PC-9 (cell line): ENCODE measurements at regions not wholly inside any gene's neighbourhood (a gene's known extent, or its start where the extent isn't known, plus 50 kb on each side); places are given as distances from the start of the nearest gene placed in this dataset.

ENCODE experiments used
- BruUV-seq: library from RNA; stranded (reverse); fragments of 400-500 nt; replicated peaks from 2 replicates; lab custom pipeline; 2021; lab: Mats Ljungman, UMichigan
- CTCF ChIA-PET: fragments of 300-600 bp; sonication (Branson Sonifier 250); formaldehyde crosslinking; loops from one replicate; lab custom pipeline; 2022; ENCODE audit warnings: antibody characterized with exemption; lab: Charles Lee
- POLR2A ChIA-PET: fragments of 300-600 bp; sonication (Branson Sonifier 250); formaldehyde crosslinking; loops from one replicate; lab custom pipeline; 2022; ENCODE audit warnings: antibody characterized with exemption; ENCODE audit not compliant: unreplicated experiment; lab: Charles Lee
- DNase-seq, 2 experiments: peaks; one replicate each; pipeline versions ENCODE4 v3.0.0 to v3.0.0-alpha.2; 2015 to 2022; ENCODE audit warnings: mixed read lengths in 1 of 2
- H2AFZ ChIP-seq: fragments of 200-600 bp; sonication (generic); 2 replicates; pipeline ENCODE4 v1.8.1; 2017; ENCODE audit warnings: antibody characterized with exemption
- H3F3A ChIP-seq: fragments of 200-600 bp; sonication (generic); 2 replicates; pipeline ENCODE4 v1.8.1; 2017; ENCODE audit warnings: antibody characterized with exemption, mild to moderate bottlenecking, low read depth; ENCODE audit not compliant: insufficient read depth
- H3K27ac ChIP-seq: fragments of 200-600 bp; sonication (generic); 2 replicates; pipeline ENCODE4 v1.6.1; 2016; ENCODE audit warnings: mixed run types
- H3K27me3 ChIP-seq: fragments of 200-600 bp; sonication (generic); 2 replicates; pipeline ENCODE4 v1.6.1; 2016; ENCODE audit warnings: low read depth, mixed run types; ENCODE audit not compliant: insufficient read depth
- H3K36me3 ChIP-seq: fragments of 200-600 bp; sonication (generic); 2 replicates; pipeline ENCODE4 v1.6.1; 2016; ENCODE audit warnings: low read depth, mixed run types
- H3K4me1 ChIP-seq: fragments of 200-600 bp; sonication (generic); replicated peaks from 2 replicates; pipeline ENCODE4 v1.6.1; 2016; ENCODE audit warnings: mixed run types; ENCODE audit not compliant: insufficient read depth
- H3K4me2 ChIP-seq: fragments of 200-600 bp; sonication (generic); 2 replicates; pipeline ENCODE4 v1.6.1; 2017; ENCODE audit warnings: mixed run types
- H3K4me3 ChIP-seq: fragments of 200-600 bp; sonication (generic); 2 replicates; pipeline ENCODE4 v1.6.1; 2016; ENCODE audit warnings: mixed run types
- H3K79me2 ChIP-seq: fragments of 200-600 bp; sonication (generic); 2 replicates; pipeline ENCODE4 v1.6.1; 2017; ENCODE audit warnings: low read depth, mixed run types
- H3K9me2 ChIP-seq: fragments of 200-600 bp; sonication (generic); 2 replicates; pipeline ENCODE4 v1.8.1; 2017; ENCODE audit warnings: mild to moderate bottlenecking; ENCODE audit not compliant: insufficient read depth
- H3K9me3 ChIP-seq: fragments of 200-600 bp; sonication (generic); 2 replicates; pipeline ENCODE4 v1.8.1; 2016; ENCODE audit warnings: low read depth; ENCODE audit not compliant: insufficient read depth
- H4K20me1 ChIP-seq: fragments of 200-600 bp; sonication (generic); 2 replicates; pipeline ENCODE4 v1.8.1; 2017; ENCODE audit not compliant: insufficient read depth
- EZH2 ChIP-seq: fragments of 200-600 bp; sonication (generic); IDR thresholded peaks from 2 replicates; pipeline ENCODE4 v1.8.0; 2017; ENCODE audit warnings: antibody characterized with exemption, low read depth
- intact Hi-C: fragments of 100-400 bp; cut with micrococcal nuclease; formaldehyde crosslinking; loops from one replicate; pipeline ENCODE4 v1.10.0; 2022; ENCODE audit not compliant: unreplicated experiment
- TF ChIP-seq, protein P1 (sequence below): fragments of 200-600 bp; sonication (generic); conservative IDR thresholded peaks from 2 replicates; pipeline ENCODE4 v1.6.1; 2017; ENCODE audit warnings: mixed run types, antibody characterized with exemption, mild to moderate bottlenecking, moderate library complexity

- no peak overlapping the region for H3K4me2 ChIP-seq
- intact Hi-C loops, result no loop called here
- no peaks in the 10 kb centered on the region for H3K27me3 ChIP-seq
- no peaks in the 10 kb centered on the region for H3F3A ChIP-seq
- H3K9me3 ChIP-seq, result no peaks in the 10 kb centered on the region
- POLR2A ChIA-PET, result no interaction called here
- H3K9me2 ChIP-seq, result no peaks in the 10 kb centered on the region
- no peak overlapping the region for H3K27ac ChIP-seq
- H3K79me2 ChIP-seq, result no peaks in the 10 kb centered on the region
- TF ChIP-seq, protein P1, sequence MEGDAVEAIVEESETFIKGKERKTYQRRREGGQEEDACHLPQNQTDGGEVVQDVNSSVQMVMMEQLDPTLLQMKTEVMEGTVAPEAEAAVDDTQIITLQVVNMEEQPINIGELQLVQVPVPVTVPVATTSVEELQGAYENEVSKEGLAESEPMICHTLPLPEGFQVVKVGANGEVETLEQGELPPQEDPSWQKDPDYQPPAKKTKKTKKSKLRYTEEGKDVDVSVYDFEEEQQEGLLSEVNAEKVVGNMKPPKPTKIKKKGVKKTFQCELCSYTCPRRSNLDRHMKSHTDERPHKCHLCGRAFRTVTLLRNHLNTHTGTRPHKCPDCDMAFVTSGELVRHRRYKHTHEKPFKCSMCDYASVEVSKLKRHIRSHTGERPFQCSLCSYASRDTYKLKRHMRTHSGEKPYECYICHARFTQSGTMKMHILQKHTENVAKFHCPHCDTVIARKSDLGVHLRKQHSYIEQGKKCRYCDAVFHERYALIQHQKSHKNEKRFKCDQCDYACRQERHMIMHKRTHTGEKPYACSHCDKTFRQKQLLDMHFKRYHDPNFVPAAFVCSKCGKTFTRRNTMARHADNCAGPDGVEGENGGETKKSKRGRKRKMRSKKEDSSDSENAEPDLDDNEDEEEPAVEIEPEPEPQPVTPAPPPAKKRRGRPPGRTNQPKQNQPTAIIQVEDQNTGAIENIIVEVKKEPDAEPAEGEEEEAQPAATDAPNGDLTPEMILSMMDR, result no peak
- TF ChIP-seq EZH2, result no peak
- no peaks in the 10 kb centered on the region for H3K36me3 ChIP-seq
- CTCF ChIA-PET, result no interaction called here
- BruUV-seq, result no TSS peak
- H3K4me3 ChIP-seq, result no peak overlapping the region
- 0 out of 2 replicates have a peak, but pooled peaks cover 7% of the 10 kb centered on the region for H3K4me1 ChIP-seq
- H4K20me1 ChIP-seq, result no peaks in the 10 kb centered on the region
- DNase-seq, result no peak
- no peak overlapping the region for H2AFZ ChIP-seq
Observed at GRCh38 chr12:115438314-115438713, 754.3 kb upstream of the TBX3 start.

GRCh38 chr12:115437061-115437567, 753.1 kb upstream of the TBX3 start:
- Histone ChIP-seq H3K27ac (no peak overlapping the region), H4K20me1 (no peaks in the 10 kb centered on the region), H3K9me2 (no peaks in the 10 kb centered on the region), H3K9me3 (no peaks in the 10 kb centered on the region), H3K27me3 (no peaks in the 10 kb centered on the region), H3K4me1 (0 out of 2 replicates have a peak, but pooled peaks cover 7% of the 10 kb centered on the region), H2AFZ (no peak overlapping the region), H3K4me3 (no peak overlapping the region), H3F3A (no peaks in the 10 kb centered on the region), H3K4me2 (no peak overlapping the region), H3K36me3 (no peaks in the 10 kb centered on the region), H3K79me2 (no peaks in the 10 kb centered on the region)
- ChIA-PET POLR2A (no interaction called here), CTCF (no interaction called here)
- BruUV-seq, result no TSS peak
- TF ChIP-seq, protein P1, result no peak
- no peak for TF ChIP-seq EZH2
- no peak for DNase-seq
- intact Hi-C loops, result no loop called here

DNA sequence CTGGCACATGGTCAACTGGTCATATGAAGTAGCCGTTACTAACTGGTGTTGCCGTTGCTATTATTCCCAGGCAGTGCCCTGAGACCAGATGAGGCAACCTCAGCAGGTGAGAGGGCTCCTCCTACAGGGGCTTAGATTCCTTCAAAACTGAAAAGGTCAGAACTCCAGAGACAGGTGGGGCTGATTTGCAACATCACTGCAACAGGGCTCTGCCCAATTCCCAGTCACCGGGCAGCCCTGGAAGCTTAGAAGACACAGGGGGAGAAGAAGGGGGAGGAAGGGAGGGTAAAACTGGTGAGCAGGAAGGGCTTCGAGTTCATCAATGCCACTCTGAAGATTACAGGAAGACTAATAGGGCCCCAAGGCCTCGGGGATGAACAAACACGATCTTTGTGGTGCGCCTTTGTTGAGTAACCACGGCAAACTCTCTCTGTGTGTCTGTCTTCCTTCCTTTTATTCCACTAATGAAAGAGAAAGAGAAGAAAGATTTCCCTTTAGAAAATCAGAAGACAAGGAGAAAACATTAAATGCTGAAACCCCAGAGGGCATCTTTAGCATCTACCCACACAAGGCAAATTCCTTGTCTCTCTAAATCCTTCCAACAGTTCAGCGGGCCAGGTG, 749.1 kb upstream of the TBX3 start:
- no peaks in the 10 kb centered on the region for H3K9me2 ChIP-seq
- H4K20me1 ChIP-seq, result no peaks in the 10 kb centered on the region
- no peak for DNase-seq
- TF ChIP-seq EZH2, result no peak
- TF ChIP-seq, protein P1, result no peak
- BruUV-seq, result no TSS peak
- POLR2A ChIA-PET, result no interaction called here
- H3K4me2 ChIP-seq, result no peak overlapping the region
- no peaks in the 10 kb centered on the region for H3K27me3 ChIP-seq
- no peak overlapping the region for H3K4me3 ChIP-seq
- H3K36me3 ChIP-seq, result no peaks in the 10 kb centered on the region
- H3K4me1 ChIP-seq, result no peaks in the 10 kb centered on the region
- no peaks in the 10 kb centered on the region for H3F3A ChIP-seq
- H2AFZ ChIP-seq, result no peak overlapping the region
- no peaks in the 10 kb centered on the region for H3K9me3 ChIP-seq
- H3K79me2 ChIP-seq, result no peaks in the 10 kb centered on the region
- intact Hi-C loops, result no loop called here
- CTCF ChIA-PET, result no interaction called here
- no peak overlapping the region for H3K27ac ChIP-seq
